ENCODE measurements at regions not wholly inside any gene's neighbourhood (a gene's known extent, or its start where the extent isn't known, plus 50 kb on each side); places are given as distances from the start of the nearest gene placed in this dataset.
"Not testable (repeated sequence)": the region's sequence is repeated elsewhere in the genome, so short reads cannot be mapped to it uniquely, and the experiment has no call there.

DNA sequence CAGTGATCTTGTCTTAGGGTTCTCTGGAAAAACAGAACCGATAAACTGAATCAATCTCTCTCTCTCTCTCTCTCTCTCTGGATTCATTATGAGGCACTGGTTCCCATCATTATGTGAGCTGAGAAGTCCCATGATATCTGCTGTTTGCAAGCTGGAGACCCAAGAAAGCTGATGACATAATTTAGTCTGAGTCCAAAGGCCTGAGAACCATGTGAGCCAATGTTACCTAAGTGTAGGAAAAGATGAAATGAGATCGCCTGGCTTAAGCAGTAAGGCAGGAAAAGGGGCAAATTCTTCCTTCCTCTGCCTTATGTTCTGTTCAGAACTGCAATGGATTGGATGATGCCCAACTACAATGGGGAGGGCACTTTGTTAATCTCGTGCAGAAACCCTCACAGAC is 207.4 kb downstream of the RBM46 start:
- no peak for TF ChIP-seq JUND (IDR thresholded peaks at IDR 0.05; ENCODE audit: low read depth)
- DNase-seq (ENCODE audit: low read depth in 1 of 2, low spot score in 1 of 2): no peak
- in situ Hi-C loops (cut with HindIII; ENCODE audit: low pct_unique_long_range_greater_than_20kb, low sequenced_read_pairs): no loop called here

DNA sequence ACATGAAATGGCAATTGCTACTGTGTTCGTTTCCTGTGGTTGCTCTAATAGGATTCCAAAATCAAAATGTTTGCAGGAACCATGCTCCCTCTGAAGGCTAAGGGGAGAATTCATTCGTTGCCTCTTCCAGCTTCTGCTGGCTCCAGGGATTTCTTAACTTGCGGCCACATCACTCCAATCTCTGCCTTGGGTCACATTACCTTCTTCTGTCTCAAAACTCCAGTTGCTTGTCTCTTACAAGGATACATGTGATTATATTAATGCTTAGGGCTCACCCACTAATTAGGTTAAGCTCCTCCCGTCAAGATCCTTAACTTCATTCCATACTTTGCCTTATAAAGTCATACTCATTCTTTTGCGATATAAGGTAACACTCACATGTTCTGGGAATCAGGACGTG is 208.4 kb downstream of the RBM46 start:
- DNase-seq (ENCODE audit: low read depth in 1 of 2, low spot score in 1 of 2): no peak
- in situ Hi-C loops (cut with HindIII; ENCODE audit: low pct_unique_long_range_greater_than_20kb, low sequenced_read_pairs): no loop called here
- no peak for TF ChIP-seq JUND (IDR thresholded peaks at IDR 0.05; ENCODE audit: low read depth)

DNA sequence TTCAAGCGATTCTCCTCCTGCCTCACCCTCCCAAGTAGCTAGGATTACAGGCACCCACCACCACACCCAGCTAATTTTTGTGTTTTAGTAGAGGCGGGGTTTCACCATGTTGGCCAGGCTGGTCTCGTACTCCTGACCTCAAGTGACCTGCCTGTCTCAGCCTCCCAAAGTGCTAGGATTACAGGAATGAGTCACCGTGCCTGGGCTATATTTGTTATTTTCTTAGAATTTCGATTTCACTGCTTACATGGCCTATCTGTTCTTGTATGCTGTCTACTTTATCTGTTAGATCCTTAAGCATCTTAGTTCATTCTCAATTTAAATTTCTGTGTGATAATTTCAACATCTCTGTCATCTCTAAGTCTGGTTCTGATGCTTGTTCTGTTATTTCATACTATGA is 210.6 kb upstream of the NPY2R start:
- not testable (repeated sequence) for DNase-seq (ENCODE audit: low read depth in 1 of 2, low spot score in 1 of 2)

DNA sequence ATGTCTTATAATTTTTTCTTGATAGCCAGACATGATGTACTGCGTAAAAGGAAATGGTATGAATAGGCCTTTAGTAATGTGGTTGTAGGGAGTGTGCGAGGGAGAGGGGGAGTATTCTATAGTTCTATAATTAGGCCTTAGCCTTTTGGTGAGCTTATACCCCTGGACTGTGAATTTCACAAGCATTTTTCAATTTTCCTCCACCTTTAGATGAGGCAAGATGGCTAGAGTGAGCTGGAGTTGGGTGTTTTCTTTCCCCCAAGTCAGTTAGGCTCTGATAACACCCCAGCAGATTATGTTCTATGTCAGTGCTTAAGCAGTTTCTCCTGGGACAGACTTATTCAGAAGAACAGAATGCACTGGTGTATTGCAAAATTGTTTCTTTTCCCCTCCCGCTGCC is 210.2 kb upstream of the NPY2R start:
- in situ Hi-C loops (cut with HindIII; ENCODE audit: low pct_unique_long_range_greater_than_20kb, low sequenced_read_pairs): no loop called here
- no peak for TF ChIP-seq JUND (IDR thresholded peaks at IDR 0.05; ENCODE audit: low read depth)
- no peak for DNase-seq (ENCODE audit: low read depth in 1 of 2, low spot score in 1 of 2)

More for the DNA sequence above, 210.6 kb upstream of the NPY2R start:
- in situ Hi-C loops (cut with HindIII; ENCODE audit: low pct_unique_long_range_greater_than_20kb, low sequenced_read_pairs): not testable (repeated sequence)

DNA sequence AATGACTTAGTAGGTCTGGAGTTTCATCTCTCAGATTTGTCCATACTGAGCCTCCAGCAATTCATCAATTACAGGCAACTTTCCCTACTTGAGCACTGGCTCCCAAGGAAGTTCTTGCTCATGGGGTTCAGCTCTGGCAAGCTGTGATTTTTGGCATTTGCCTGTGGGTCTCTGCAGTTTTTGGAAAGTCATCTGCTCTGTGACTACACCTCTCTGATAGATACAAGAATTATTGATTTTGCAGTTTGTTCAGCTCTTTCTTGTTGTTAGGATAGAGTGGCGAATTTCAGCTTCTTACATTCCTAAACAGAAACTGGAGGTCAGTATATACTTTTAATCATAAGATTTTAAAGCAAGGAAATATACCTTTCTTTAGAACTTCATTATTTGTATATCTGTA is 209.7 kb upstream of the NPY2R start:
- no peak for TF ChIP-seq JUND (IDR thresholded peaks at IDR 0.05; ENCODE audit: low read depth)
- in situ Hi-C loops (cut with HindIII; ENCODE audit: low pct_unique_long_range_greater_than_20kb, low sequenced_read_pairs): no loop called here
- no peak for DNase-seq (ENCODE audit: low read depth in 1 of 2, low spot score in 1 of 2)

DNA sequence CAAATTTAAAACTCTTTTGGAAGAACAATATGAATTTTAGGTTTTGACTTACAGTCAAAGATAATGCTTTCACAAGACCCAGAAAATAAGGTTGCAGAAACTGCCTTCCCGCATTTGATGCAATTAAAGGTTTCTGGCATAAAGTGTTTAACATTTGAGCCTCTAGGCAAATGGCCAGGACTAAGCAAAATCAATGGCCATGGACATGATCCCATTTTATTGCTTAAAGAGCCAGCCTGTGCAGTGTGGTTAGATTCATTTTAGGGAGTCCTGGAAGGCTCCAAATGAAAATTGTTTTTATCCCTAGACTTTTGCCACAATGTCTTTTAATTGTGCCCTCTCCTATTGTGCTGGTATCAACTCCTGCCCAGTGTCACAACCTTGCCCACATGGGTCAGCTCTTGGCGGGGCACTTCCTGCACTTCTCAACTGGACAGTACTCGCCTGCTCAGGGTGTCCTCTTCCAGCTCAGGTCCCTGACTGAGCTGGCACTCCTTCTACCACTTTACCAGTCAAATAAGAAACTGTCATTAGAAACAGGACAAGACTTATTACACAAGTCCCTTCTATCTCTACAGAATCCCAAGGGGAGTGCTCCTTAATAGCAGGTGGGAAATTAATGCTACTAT is 208.4 kb upstream of the NPY2R start:
- in situ Hi-C loops (cut with HindIII; ENCODE audit: low pct_unique_long_range_greater_than_20kb, low sequenced_read_pairs): no loop called here
- no peak for DNase-seq (ENCODE audit: low read depth in 1 of 2, low spot score in 1 of 2)
- TF ChIP-seq JUND (IDR thresholded peaks at IDR 0.05; ENCODE audit: low read depth): no peak

DNA sequence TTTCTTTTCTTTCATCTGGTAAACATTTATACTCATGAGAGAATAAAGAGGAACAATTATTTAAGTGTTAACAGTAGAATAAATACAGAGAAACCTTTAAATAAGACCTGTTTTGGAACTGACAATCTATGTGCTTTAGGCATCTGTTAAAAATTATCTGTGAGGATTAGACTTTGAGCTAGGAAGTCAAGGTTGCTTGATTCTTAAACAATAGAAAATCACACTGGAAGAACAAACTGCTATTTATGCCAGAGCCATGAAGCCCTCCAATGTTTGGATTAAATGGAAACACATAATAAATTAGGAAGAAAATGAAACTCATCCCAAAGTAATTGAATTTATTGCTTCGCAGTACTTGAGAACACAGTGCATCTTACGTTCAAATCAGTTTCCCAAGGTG is 207.2 kb upstream of the NPY2R start:
- in situ Hi-C loops (cut with HindIII; ENCODE audit: low pct_unique_long_range_greater_than_20kb, low sequenced_read_pairs): no loop called here
- TF ChIP-seq JUND (IDR thresholded peaks at IDR 0.05; ENCODE audit: low read depth): no peak
- no peak for DNase-seq (ENCODE audit: low read depth in 1 of 2, low spot score in 1 of 2)

DNA sequence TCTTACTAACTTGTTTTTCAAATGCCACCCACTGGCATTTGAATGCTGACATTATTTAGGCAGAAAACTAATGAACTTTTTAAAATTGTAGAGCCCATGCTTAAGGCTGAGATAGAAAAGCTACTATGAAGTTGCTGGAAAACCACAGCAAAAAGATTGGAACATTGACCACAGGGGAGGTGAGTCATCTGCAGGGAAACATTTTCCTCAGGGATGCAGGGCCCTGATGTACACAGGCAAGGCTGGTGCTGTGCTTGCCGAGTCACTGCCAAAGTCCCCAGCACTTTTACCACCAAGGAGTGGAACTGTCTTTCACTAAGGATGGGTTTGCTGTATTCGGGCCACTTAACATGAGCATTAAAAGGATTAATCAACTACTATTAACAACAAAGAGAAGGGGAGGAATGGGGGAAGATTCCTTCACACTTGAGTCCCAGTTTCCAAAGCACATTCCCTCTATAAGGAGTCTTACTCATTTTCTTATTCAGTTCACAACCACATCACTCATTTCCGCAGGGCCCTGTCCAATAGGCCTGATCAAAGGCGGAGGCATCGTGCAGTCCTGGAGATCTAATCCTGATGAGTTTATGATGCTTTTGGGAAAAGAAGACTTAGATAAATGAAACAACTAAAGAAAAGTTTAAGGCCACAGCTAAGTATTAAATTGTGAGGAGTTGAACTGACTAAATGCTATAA is 202.9 kb upstream of the NPY2R start:
- no peak for TF ChIP-seq JUND (IDR thresholded peaks at IDR 0.05; ENCODE audit: low read depth)
- no peak for DNase-seq (ENCODE audit: low read depth in 1 of 2, low spot score in 1 of 2)
- in situ Hi-C loops (cut with HindIII; ENCODE audit: low pct_unique_long_range_greater_than_20kb, low sequenced_read_pairs): no loop called here

DNA sequence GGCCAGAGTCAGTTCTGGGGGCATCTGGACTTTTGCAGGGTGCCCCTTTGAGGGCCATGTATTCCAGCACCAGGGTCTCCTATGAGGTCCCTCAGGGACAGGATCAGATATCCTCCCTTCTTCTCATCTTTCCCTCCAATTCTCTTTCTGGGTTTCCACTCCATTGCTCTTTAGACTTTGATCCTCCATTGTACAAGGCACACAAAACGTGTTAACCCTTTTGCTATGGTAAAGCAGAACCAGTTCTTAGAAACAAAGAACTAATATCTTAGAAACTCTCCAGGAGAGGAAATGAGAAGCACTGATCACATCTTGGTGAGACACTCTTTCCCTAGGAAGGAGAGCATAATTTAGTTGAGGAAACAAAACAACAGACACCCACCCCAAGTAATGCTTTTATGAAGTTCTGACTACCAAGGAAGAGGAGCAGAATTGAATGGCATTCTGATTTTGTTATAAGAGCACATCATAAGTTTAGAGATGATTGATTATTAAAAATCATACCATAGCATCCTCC is 200.7 kb upstream of the NPY2R start:
- in situ Hi-C loops (cut with HindIII; ENCODE audit: low pct_unique_long_range_greater_than_20kb, low sequenced_read_pairs): no loop called here
- DNase-seq (ENCODE audit: low read depth in 1 of 2, low spot score in 1 of 2): no peak
- TF ChIP-seq JUND (IDR thresholded peaks at IDR 0.05; ENCODE audit: low read depth): no peak

DNA sequence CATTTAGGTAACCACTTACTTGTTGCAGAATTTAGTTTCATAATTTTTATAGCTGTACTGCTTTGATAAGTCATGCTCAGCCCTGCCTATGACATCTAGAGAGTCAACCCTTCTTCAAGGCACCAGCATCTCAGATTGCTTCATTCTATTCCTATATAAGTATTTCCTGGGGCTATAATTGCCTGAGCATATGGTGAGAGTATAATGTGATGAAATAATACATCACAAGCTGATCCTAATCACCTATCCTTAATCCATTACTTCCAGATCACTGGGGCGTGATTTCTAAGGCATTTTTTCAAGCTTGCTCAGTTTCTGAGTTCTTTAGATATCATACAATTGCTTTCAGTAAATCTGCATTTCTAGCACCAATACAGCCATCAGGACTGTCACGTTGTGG is 200.0 kb upstream of the NPY2R start:
- in situ Hi-C loops (cut with HindIII; ENCODE audit: low pct_unique_long_range_greater_than_20kb, low sequenced_read_pairs): no loop called here
- no peak for DNase-seq (ENCODE audit: low read depth in 1 of 2, low spot score in 1 of 2)
- no peak for TF ChIP-seq JUND (IDR thresholded peaks at IDR 0.05; ENCODE audit: low read depth)

DNA sequence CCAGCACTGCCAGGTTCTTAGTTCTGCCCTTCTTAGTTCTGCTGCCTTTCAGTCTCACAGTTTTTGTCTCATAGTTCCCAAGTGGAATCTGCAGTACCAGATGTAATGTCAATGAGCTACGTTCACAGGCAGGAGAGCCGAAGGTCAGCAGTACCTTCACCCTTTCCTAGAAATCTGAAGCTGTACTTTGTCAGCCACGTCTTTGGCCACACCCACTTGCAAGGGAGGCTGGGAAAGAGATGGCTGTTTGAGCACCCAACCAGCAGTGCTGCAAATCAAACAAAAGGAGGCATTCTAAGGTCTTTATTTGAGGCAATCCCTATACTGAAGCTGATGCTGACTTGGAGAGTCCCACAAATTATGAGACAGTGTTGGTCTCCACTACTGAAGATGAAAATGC is 199.1 kb upstream of the NPY2R start:
- in situ Hi-C loops (cut with HindIII; ENCODE audit: low pct_unique_long_range_greater_than_20kb, low sequenced_read_pairs): no loop called here
- DNase-seq (ENCODE audit: low read depth in 1 of 2, low spot score in 1 of 2): no peak
- TF ChIP-seq JUND (IDR thresholded peaks at IDR 0.05; ENCODE audit: low read depth): no peak

DNA sequence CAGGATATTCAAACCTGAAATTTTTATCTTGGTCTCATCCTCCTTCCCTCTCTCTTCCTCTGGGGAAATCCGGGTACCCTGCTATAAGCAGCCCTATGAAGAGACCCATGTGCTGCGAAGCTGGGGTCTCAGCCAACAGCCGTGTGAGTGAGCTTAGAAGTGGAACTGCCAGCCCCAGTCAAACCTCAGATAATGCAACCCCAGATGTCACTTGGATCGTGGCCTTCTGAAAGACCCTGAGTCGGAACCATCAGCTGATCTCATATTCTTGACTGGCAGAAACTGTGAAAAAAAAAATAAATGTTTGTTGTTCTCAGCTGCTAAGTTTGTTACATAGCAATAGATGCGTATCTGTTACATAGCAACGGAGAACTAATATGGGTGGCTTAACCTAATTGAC is 198.1 kb upstream of the NPY2R start:
- in situ Hi-C loops (cut with HindIII; ENCODE audit: low pct_unique_long_range_greater_than_20kb, low sequenced_read_pairs): no loop called here
- no peak for TF ChIP-seq JUND (IDR thresholded peaks at IDR 0.05; ENCODE audit: low read depth)

DNA sequence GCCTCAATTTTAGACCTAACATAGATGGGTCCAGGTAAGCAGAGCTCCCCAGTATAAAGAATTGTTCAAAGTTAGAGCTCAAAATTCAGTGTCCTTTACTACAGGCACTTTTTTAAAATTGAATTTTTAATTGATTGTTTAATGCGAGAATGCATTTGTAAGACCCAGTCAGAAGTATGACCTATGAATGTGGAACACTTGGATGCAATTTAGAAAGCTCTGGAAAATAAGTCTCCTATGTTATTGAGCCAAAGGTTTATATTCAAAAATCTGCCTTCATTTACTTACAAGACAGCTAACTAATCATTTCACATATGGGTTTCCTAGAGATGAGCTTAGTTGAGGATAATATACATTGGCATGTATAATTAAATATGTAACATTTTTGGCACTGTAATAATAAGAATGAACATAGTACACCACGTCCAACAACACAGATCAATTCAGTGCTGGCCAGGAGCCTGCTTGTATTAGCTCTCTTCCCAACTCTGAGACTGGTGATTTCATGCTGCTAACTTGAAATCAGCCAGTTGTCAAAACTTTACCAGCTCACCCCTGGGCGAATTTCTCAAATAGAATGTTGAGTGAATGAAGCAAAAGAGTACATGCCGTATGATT is 197.2 kb upstream of the NPY2R start:
- in situ Hi-C loops (cut with HindIII; ENCODE audit: low pct_unique_long_range_greater_than_20kb, low sequenced_read_pairs): no loop called here
- DNase-seq (ENCODE audit: low read depth in 1 of 2, low spot score in 1 of 2): no peak
- TF ChIP-seq JUND (IDR thresholded peaks at IDR 0.05; ENCODE audit: low read depth): no peak

More for the DNA sequence above, 198.1 kb upstream of the NPY2R start:
- DNase-seq (ENCODE audit: low read depth in 1 of 2, low spot score in 1 of 2): no peak
